Stimulated activated CD4-positive, alpha-beta T cell treated with anti-CD3 and anti-CD28 coated beads, Interleukin-12 subunit alpha, Interleukin-12 subunit beta, amount 100 ng/mL, for 24 hours (primary cell): ENCODE measurements at regions not wholly inside any gene's neighbourhood (a gene's known extent, or its start where the extent isn't known, plus 50 kb on each side); places are given as distances from the start of the nearest gene placed in this dataset.

Experiments used
- DNase-seq, 2 experiments: peaks; one replicate each; pipeline ENCODE4 v3.0.0-alpha.2; 2020; ENCODE audit warnings: low read depth in 2 of 2

DNA sequence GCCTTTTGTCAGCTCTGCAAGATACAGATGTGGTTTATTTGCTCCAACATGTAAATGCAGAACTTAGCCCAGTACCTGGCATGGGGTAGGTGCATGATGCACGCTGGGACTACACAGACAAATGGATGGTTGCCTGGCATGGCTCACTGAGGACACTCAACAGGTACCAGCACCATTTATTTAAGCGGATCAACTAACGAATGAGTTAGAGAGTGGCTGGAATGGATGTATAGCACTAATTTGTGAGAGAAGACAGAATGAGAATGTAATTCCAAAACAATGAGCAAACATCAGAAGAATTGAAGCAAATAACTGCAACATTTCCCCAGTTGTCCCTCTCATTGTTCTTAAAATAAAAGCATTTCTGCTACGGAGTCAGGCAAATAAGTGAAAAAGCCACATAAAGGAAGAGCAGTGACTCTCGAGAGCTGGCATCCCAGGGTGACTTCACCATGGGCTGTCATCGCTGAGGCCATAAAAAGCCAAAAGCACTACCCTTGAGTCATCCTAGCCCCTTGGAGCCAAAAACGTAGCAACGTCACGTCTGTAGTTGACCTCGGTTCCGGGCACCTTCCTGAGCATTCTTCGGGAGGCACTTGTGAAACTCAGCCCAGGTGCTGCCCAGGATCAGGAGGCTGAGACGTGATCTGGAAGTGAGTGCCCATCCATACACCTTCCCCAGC lies 290.3 kb downstream of the NSG2 start:
- DNase-seq: no peak

DNA sequence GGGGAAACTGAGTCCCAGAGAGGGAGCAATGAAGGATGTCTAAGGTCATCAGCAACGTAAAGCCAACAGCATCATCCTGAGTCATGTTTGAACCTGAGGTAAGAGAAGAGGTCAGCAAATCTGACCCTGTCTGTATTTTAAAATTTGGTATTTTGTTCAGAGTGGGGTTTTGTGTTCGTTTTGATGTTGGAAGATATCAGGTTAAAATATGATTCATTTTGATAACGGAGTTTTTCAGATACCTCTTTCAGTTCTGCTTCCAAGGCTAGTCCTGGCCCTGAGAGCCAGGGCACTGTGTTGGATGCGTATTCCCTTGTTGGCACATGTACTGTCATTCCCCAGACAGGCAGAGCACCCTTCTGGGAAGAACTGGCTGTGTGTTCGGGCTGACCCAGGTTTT lies 291.0 kb downstream of the NSG2 start:
- no peak for DNase-seq

DNA sequence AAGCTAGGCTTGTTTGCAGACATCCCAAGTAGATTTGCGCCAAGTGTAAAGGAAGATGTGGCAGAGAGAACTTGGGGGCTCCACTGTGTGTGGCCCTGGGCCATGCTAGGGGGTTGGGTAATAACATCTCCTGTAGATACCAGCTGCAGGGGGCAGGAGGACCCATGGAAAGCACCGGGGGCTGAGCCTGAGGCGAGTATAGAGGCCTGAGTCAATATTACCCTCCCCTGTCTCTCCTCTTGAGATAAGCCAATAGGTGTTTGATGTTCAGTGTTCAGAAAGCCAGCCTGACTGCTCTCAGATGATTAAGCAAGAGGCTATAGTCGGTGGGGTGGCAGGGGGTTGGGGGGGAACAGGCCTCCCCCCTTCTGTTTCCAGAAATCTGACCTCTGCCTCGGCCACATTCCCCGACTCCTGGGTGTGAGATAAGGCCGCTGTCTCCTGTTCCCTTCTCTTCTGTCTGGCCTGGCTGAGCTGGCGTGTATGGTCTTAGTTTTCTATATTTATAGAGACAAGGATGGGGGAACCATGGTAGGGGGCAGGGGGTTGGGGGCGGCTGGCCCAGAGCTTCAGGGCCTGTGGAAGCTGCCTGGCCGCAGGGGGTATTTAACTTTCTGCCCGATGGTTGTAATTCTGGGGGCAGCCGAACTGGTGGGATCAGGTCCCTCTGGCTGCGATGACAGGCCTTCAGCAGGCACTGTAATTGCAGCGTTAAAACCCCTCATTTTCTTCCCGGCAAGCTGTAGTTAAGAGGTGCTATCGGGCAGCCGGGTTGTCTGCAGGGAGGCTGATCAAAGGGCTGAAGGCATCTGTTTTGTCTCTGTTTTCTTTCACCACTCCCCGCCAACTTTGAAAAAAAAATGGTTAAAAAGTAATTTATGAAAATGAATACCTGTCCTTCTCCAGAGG lies 292.0 kb downstream of the NSG2 start:
- DNase-seq: no peak

DNA sequence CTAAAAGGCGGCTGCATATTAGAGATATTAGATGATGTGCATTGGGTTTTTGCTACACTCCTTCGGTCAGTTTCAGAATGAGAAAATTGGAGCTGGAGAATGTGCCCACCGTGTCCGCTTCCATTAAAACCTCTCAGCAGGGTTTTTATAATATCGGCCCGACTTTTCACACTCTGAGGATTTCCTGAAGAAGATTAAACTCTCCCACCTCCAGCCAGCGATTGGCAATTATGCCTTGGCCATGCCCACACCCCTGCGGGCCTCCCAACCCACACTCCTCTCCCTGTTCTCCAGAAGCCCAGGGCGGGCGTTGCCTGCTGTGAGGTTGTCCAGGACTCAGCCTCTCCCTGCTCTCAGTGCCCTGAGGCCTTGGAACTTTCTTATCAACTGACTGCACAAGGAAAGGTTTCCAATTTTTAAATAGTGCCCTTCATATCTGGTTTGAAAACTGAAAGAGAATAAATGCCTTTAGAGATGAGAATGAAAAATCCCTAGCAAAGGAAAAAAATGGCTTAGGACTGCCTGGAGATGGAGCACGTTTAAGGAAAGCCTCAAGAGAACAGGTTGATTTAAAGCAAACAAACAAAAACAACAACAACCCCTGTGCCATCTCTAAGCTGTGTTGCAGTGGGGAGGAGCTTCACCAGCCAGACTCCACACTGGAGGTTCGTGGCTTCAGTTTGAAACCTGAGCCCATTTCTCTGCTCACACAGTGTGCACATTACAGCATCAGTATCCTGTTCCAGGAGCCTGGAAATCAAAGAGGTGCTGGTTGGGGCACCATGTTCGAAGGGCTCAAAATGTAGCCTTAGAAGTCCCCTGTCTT lies 292.9 kb downstream of the NSG2 start:
- DNase-seq: no peak

DNA sequence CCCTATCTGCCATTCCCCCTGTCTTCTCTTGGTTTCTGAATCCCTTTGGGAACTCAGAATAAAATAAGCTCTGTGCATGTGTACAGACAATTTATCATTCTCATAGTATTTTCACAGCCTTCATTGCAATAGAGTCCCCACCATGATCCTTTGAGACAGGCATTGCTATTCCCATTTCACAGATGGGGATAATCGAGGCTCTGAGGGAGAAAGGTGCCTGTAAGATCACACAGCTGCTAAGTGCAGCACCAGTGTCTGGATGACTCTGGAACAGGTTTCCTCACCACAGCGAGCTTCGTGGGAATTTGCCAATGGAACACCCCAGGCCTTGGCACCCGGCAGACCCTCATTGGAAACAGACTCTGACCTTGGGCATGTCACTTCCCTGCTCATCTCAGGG lies 293.6 kb downstream of the NSG2 start:
- DNase-seq: no peak

DNA sequence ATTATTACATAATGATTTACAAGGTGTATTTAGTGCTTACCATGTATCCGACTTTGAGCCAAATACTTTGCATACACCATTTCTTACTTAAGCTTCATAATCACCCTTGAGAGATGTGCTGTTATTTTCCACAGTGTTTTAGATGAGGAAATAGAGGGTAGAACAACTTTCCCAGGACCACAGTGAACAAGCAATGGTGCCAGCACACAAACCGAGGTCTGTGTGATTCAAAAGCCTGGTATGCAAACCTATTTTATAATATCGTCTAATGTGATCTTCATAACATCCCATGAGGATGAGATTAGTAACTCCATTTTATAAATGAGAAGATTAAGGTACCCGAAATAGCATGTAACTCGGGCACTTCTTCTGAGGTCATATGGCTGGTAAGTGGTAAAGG lies 294.7 kb downstream of the NSG2 start:
- DNase-seq: no peak

DNA sequence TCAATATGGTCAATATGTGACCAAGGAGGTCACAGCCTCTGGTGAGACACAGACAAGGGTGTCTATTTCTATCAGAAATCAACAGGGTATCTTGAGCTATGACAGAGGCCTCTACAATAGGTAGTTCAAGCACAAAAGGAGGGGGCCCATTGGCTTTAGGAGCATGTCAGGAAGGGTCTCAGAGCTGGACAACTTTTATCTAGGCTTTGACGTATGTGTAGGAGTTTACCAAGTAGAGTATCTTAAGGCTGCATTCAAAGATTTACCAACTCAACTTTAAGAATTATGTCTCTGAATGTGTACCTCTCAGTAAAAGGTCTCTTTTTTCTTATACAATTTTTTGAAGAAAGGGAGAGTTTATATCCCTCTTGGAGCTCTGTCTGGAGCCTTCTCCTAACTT lies 297.2 kb downstream of the NSG2 start:
- DNase-seq: no peak

DNA sequence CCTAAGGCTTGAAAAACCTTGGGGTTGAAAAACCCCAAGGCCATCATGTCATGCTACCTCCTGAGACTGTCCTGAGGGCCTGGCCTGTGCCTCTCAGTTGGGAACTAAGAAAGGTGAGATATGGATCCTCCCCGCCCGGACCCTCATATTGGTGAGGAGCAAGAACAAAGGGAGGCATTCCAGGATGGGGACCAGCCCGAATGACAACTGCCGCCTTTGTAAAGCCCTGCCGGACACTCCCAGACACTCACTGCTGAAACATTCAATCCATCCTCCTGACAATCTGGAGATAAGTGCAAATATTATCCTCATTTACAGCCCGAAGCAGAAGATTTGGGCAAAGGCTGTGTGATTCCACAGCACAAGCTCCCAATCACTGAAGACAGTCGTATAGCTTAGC lies 298.3 kb downstream of the NSG2 start:
- no peak for DNase-seq

DNA sequence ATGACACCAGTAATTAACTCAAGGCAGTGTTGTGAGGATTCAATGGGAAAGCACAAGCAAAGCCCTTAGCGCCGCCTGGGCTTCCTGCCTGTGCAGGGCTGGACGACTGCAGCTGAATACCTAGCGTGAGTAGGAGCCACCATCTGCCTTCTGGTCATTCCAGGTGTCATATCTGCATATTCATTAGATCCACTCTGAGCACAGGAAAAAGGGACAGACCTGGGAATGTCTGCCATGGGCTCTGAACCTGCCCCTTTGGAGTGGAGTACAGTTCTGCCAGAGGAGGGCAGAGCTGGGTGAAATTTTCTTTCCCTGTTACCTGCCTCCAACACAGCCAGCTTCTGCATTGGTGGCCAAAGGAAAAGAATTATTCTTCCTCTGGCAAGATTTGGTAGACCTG lies 298.8 kb downstream of the NSG2 start:
- DNase-seq: no peak

DNA sequence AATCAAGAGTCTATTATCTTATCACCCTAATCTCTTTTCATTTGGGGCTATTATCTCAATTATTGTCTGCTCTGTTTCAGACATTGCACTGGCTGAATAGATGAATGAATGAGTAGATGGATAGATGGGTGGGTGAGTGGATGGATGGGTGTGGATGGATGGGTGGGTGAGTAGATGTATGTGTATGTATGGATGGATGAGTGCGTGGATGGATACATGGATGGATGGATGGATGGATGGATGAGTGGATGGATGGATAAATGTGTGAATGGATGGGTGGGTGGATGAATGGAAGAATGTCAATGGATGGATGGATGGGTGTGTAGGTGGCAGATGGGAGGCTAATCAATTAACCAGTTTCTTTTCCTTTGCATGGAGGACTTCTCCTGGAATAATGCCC lies 301.7 kb downstream of the NSG2 start:
- DNase-seq: no peak

DNA sequence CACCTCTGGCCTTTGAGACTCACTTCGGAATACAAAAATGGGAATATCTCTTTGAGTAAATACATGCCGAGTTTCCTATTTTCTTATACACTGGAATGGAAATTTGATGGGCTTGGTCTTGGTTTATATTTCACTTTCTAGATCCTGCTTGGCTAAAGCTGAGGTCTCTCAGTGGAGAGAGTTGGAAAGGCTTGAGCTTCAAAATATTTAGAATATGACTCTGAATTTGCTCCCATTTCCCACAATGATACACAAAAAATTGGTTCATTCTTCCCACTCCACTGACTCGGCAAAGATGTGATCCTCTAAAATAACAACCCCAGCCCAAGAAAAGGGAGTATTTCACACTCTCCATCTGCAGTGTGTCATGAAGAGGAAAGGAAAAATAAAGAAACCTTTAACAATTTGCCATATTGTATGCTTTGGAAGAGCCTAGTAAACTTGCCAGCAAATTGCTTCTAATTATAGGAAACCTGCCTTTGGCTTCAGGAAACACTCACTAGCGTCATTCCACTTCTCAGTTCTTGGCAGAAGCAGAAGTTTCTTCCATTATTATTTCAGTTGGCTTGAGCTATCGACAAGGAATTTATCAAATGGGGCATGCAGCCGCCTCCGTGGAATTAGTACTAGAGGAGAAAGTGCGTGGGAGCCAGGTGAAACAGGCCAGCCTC lies 302.9 kb downstream of the NSG2 start:
- no peak for DNase-seq

DNA sequence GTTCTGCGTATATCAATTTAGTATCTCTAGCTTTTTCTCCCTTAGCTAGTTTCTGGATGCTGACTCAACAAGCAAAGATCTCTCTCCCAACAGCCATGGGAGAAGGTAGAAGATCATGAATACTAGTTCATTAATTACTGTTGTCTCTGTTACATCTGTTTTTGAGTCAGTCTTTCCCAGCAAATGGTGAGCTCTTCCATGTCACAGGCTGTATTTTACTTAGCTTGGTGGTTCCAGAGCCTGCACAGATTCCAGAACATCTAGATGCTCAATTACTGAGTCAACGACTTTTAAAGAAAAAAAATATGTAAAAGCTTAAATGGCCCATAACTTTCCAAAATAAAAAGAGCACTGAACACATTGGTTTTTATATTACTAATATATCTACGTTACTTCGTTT lies 307.2 kb downstream of the NSG2 start:
- DNase-seq: no peak

DNA sequence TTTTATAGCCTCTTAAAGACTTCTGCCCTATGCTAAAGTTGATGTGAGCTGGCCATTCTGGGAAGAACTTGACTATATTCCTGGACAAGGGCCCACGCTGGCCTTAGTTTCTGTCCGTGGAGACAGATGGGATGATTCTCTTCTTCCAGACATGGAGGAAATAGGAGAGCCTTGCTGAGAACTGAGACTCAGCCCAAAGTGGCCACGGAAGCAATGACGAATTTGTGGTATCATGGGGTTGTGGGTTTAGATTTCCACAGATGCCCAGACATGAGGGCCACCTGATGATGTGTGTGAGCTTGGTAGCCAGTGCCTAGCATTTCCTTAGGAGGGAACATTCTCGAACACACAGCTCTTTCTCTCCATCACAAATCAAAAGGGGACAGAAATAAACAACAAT lies 309.1 kb downstream of the NSG2 start:
- no peak for DNase-seq

DNA sequence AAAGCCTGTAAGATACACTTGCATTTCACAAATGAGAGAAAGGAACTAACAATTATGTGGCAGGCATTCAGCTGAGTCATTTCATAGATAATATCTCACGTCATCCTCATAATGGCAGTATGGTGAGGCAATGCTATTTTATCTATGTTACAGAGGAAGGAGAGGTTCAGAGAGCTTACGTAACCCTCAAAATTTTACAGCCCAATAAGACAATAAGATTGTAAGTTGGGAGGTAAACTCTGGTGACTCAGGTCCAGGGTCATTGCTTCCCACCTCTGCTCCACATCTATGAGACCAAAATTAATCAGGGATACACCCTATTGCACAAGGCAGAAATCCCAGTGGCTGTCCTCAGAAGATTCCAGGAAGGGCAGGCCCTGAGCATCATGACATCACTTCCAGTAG lies 309.7 kb downstream of the NSG2 start:
- no peak for DNase-seq

DNA sequence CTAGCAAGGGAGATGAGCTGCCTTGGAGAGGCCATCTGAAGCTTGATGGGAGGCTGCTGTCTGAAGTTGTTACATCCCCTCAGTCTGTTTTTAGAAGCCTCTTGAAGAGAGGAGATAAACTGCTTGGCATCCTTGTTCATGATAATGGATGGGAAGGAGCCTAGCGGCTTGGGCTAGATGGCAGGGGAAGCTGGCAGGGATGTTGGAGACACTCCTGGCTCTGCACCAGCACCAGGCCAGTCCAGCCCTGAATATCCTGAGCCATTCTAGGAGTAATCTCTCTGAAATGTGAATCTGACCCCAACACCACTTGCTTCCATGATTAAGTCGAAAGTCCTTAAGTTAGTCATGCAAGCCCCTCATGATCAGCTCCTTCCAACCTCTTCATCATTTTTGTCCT lies 310.5 kb downstream of the NSG2 start:
- DNase-seq: no peak

DNA sequence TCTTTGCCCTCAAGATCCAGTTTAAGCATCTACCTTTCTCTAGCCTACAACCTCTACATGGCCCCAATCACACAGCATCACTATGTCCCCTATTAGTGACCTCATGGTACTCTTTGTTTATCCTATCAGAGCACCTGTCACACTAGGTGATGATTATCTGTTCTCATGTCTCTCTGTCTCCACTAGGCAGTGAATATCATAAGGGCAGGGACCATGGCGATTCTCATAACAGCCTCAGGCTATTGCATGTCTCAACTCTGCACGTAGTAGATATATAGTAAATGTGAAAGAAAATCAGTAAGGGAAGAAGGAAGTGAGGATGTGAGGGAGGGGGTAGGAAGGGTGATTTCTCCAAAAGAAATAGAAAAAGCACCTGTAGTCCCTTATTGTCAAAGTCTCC lies 311.0 kb downstream of the NSG2 start:
- no peak for DNase-seq

DNA sequence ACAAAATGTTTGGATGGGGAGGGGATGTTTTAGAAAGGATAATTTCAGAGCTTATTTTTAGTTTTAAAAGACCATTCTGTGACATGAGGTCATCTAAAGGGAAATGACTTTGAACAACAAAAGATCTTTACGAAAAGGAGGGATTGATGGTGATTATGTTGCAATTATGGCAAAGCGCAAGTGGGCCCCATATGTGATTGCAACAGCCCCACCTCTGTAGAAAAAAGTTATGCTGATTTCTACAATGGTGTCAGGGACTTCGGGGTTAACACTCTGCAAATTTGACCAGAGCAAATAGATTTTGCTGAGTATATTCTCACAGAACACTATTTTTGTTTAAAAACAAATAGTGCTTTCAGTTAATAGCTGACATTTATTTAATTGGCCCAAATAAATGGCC lies 312.8 kb downstream of the NSG2 start:
- DNase-seq: no peak

DNA sequence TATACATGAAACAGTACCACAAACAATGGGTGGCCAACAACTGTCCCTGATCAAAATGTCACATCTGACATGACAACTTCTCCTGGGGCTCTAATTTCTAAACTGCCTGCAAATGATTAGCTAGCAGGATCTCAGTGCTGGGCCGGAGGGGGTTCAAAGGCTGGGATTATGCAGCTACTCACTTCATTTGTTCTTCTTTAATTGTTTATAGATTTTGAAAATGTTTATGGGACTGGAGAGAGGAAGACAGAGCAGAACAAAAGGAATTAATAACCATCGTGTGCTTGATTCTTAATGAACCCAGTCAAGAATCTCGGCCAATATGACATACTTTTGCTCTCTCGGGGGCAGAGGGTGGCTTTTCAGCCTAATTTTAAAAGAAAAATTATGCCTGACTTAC lies 313.6 kb downstream of the NSG2 start:
- no peak for DNase-seq

DNA sequence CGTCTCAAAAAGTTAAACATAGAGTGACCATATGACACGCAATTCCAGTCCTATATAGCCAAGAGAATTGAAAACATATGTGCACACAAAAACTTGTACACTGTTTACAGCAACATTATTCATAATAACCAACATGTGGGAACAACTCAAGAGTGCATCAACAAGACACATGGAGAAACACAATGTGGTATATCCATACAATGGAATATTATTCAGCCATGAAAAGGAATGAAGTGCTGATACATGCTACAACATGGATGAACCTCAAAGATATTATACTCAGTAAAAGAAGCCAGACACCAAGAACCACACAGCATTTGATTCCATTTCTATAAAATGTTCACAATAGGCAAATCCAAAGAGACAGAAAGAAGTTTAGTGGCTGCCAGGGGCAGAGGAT lies 317.0 kb downstream of the NSG2 start:
- no peak for DNase-seq

DNA sequence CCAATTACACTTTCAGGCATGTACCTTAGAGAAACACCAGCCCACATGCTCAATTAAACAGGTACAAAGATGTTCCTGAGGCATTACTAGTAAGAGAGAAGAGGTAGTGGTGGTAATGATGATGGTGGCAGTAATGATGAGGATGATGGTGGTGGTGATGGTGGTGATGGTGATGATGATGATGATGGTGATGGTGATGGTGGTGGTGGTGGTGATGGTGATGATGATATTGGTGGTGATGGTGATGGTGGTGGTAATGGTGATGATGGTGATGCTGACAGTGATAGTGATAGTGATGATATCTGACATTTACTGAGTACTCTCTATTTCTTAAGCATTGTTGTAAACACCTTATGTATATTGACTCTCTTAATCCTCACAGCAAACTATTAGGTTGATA lies 318.4 kb downstream of the NSG2 start:
- no peak for DNase-seq

DNA sequence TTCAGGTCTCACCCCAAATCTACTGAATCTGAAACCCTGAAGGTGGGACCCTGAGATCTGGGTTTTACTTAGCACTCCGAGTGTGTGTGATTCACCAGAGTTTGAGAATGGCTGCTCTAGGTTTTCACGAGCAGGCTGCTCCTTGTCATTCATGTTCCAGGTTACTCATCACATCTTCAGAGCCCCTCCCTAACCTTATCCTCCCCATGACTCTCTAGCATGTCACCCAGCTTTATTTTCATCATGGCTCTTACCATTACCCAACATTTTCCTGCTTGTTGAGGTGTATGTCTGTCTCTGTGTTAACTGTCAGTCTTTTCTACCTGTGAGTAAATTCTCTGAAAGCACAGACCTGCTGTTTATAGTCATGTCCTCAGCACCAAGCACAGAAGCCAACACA lies 319.2 kb downstream of the NSG2 start:
- no peak for DNase-seq

DNA sequence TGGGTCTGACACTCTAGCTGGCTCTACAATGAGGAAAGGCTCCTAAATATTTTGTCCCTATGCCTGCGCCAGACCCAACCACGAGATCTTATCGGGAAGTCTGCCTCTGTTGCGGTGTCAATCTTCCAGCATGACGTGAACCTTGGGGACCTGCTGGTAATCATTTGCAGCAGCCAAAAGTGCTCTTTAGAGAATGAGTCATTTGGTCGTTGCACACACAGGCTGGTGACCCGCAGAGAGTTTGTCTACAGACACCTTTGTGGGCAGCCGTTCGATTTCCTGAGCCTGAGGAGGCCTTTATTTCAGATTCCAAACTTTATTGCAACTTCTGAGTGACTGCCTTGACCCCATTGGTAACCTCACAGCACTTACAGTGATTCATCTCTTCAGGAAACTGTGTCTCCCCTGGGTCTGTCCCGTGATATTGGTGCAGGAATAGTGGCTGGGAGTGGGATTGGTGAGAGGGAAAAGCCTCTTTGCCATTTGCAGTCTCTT lies 326.1 kb downstream of the NSG2 start:
- DNase-seq: no peak
